ENCODE measurements at regions not wholly inside any gene's neighbourhood (a gene's known extent, or its start where the extent isn't known, plus 50 kb on each side); places are given as distances from the start of the nearest gene placed in this dataset.

GRCh38 chr14:62234849-62235248 is 472.6 kb downstream of the SNAPC1 start:
- Histone ChIP-seq H3K9me3 (ENCODE audit: control insufficient read depth in 2 of 2, insufficient read depth in 1 of 2, low read depth in 1 of 2, low read length in 1 of 2) (peaks cover 0 to 13% of the 10 kb centered on the region in 2 donors), H3K27me3 (ENCODE audit: control insufficient read depth in 3 of 3, insufficient read depth in 3 of 3, low read length in 3 of 3) (no peaks in the 10 kb centered on the region), H3K4me1 (ENCODE audit: control insufficient read depth in 3 of 3, insufficient read depth in 2 of 3, low read depth in 1 of 3, low read length in 2 of 3) (no peaks in the 10 kb centered on the region), H3K36me3 (ENCODE audit: control insufficient read depth in 3 of 3, insufficient read depth in 2 of 3, low read depth in 1 of 3, low read length in 3 of 3) (no peaks in the 10 kb centered on the region), H3K27ac (ENCODE audit: low read depth in 1 of 3, low read length in 2 of 3) (no peak overlapping the region), H3K4me3 (ENCODE audit: low read depth in 1 of 3, low read length in 3 of 3) (no peak overlapping the region)
- 57 to 67% (median 65%) methylated on average over 3 of the region's 3 CpGs for WGBS, 3 donors
- FAIRE-seq (no peak), DNase-seq (no peak)

- WGBS, 3 donors, result 77 to 92% (median 83%) methylated on average over 1 of the region's 1 CpG
Measured at GRCh38 chr14:62244221-62244620, 482.0 kb downstream of the SNAPC1 start.

GRCh38 chr14:62247266-62247665 is 485.0 kb downstream of the SNAPC1 start:
- H3K4me1 ChIP-seq (ENCODE audit: control insufficient read depth in 3 of 3, insufficient read depth in 2 of 3, low read depth in 1 of 3, low read length in 2 of 3), result no peaks in the 10 kb centered on the region
- no peak overlapping the region for H3K27ac ChIP-seq (ENCODE audit: low read depth in 1 of 3, low read length in 2 of 3)
- no peak overlapping the region for H3K4me3 ChIP-seq (ENCODE audit: low read depth in 1 of 3, low read length in 3 of 3)
- no peaks in the 10 kb centered on the region for H3K27me3 ChIP-seq (ENCODE audit: control insufficient read depth in 3 of 3, insufficient read depth in 3 of 3, low read length in 3 of 3)
- peaks cover 0 to 2% of the 10 kb centered on the region in 2 donors for H3K9me3 ChIP-seq (ENCODE audit: control insufficient read depth in 2 of 2, insufficient read depth in 1 of 2, low read depth in 1 of 2, low read length in 1 of 2)
- WGBS, 3 donors, result 60 to 84% (median 79%) methylated on average over 4 of the region's 4 CpGs
- FAIRE-seq, result no peak
- DNase-seq, result no peak
- H3K36me3 ChIP-seq (ENCODE audit: control insufficient read depth in 3 of 3, insufficient read depth in 2 of 3, low read depth in 1 of 3, low read length in 3 of 3), result no peaks in the 10 kb centered on the region

More at GRCh38 chr14:62244221-62244620, 482.0 kb downstream of the SNAPC1 start:
- no peak for FAIRE-seq
- Histone ChIP-seq H3K4me1 (ENCODE audit: control insufficient read depth in 3 of 3, insufficient read depth in 2 of 3, low read depth in 1 of 3, low read length in 2 of 3) (no peaks in the 10 kb centered on the region), H3K9me3 (ENCODE audit: control insufficient read depth in 2 of 2, insufficient read depth in 1 of 2, low read depth in 1 of 2, low read length in 1 of 2) (peaks cover 0 to 2% of the 10 kb centered on the region in 2 donors), H3K27ac (ENCODE audit: low read depth in 1 of 3, low read length in 2 of 3) (no peak overlapping the region), H3K4me3 (ENCODE audit: low read depth in 1 of 3, low read length in 3 of 3) (no peak overlapping the region), H3K27me3 (ENCODE audit: control insufficient read depth in 3 of 3, insufficient read depth in 3 of 3, low read length in 3 of 3) (no peaks in the 10 kb centered on the region), H3K36me3 (ENCODE audit: control insufficient read depth in 3 of 3, insufficient read depth in 2 of 3, low read depth in 1 of 3, low read length in 3 of 3) (no peaks in the 10 kb centered on the region)
- no peak for DNase-seq

- DNase-seq (peak in 1 of 2 donors; percentile 6), FAIRE-seq (no peak)
- Histone ChIP-seq H3K27me3 (ENCODE audit: control insufficient read depth in 3 of 3, insufficient read depth in 3 of 3, low read length in 3 of 3) (no peaks in the 10 kb centered on the region), H3K27ac (ENCODE audit: low read depth in 1 of 3, low read length in 2 of 3) (no peak overlapping the region), H3K4me3 (ENCODE audit: low read depth in 1 of 3, low read length in 3 of 3) (no peak overlapping the region), H3K9me3 (ENCODE audit: control insufficient read depth in 2 of 2, insufficient read depth in 1 of 2, low read depth in 1 of 2, low read length in 1 of 2) (no peaks in the 10 kb centered on the region), H3K4me1 (ENCODE audit: control insufficient read depth in 3 of 3, insufficient read depth in 2 of 3, low read depth in 1 of 3, low read length in 2 of 3) (no peaks in the 10 kb centered on the region), H3K36me3 (ENCODE audit: control insufficient read depth in 3 of 3, insufficient read depth in 2 of 3, low read depth in 1 of 3, low read length in 3 of 3) (no peaks in the 10 kb centered on the region)
- 13 to 40% (median 15%) methylated on average over 4 of the region's 4 CpGs for WGBS, 3 donors
Measured at GRCh38 chr14:62251237-62251636, 489.0 kb downstream of the SNAPC1 start.

- no peaks in the 10 kb centered on the region for H3K27me3 ChIP-seq (ENCODE audit: control insufficient read depth in 3 of 3, insufficient read depth in 3 of 3, low read length in 3 of 3)
- no peak overlapping the region for H3K27ac ChIP-seq (ENCODE audit: low read depth in 1 of 3, low read length in 2 of 3)
- DNase-seq, result no peak
- FAIRE-seq, result no peak
- H3K4me3 ChIP-seq (ENCODE audit: low read depth in 1 of 3, low read length in 3 of 3), result no peak overlapping the region
- 60 to 87% (median 81%) methylated on average over 1 of the region's 1 CpG for WGBS, 3 donors
- H3K9me3 ChIP-seq (ENCODE audit: control insufficient read depth in 2 of 2, insufficient read depth in 1 of 2, low read depth in 1 of 2, low read length in 1 of 2), result no peaks in the 10 kb centered on the region
- no peaks in the 10 kb centered on the region for H3K4me1 ChIP-seq (ENCODE audit: control insufficient read depth in 3 of 3, insufficient read depth in 2 of 3, low read depth in 1 of 3, low read length in 2 of 3)
- H3K36me3 ChIP-seq (ENCODE audit: control insufficient read depth in 3 of 3, insufficient read depth in 2 of 3, low read depth in 1 of 3, low read length in 3 of 3), result no peaks in the 10 kb centered on the region
Measured at GRCh38 chr14:62253171-62253570, 491.0 kb downstream of the SNAPC1 start.

- no peaks in the 10 kb centered on the region for H3K9me3 ChIP-seq (ENCODE audit: control insufficient read depth in 2 of 2, insufficient read depth in 1 of 2, low read depth in 1 of 2, low read length in 1 of 2)
- no peak for DNase-seq
- H3K27me3 ChIP-seq (ENCODE audit: control insufficient read depth in 3 of 3, insufficient read depth in 3 of 3, low read length in 3 of 3), result no peaks in the 10 kb centered on the region
- FAIRE-seq, result no peak
- no peak overlapping the region for H3K4me3 ChIP-seq (ENCODE audit: low read depth in 1 of 3, low read length in 3 of 3)
- H3K27ac ChIP-seq (ENCODE audit: low read depth in 1 of 3, low read length in 2 of 3), result no peak overlapping the region
- H3K36me3 ChIP-seq (ENCODE audit: control insufficient read depth in 3 of 3, insufficient read depth in 2 of 3, low read depth in 1 of 3, low read length in 3 of 3), result no peaks in the 10 kb centered on the region
- H3K4me1 ChIP-seq (ENCODE audit: control insufficient read depth in 3 of 3, insufficient read depth in 2 of 3, low read depth in 1 of 3, low read length in 2 of 3), result no peaks in the 10 kb centered on the region
- WGBS, 3 donors, result 73 to 87% (median 83%) methylated on average over 2 of the region's 2 CpGs
Measured at GRCh38 chr14:62253911-62254310, 491.7 kb downstream of the SNAPC1 start.

- Histone ChIP-seq H3K36me3 (ENCODE audit: control insufficient read depth in 3 of 3, insufficient read depth in 2 of 3, low read depth in 1 of 3, low read length in 3 of 3) (no peaks in the 10 kb centered on the region), H3K27ac (ENCODE audit: low read depth in 1 of 3, low read length in 2 of 3) (no peak overlapping the region), H3K4me1 (ENCODE audit: control insufficient read depth in 3 of 3, insufficient read depth in 2 of 3, low read depth in 1 of 3, low read length in 2 of 3) (no peaks in the 10 kb centered on the region), H3K4me3 (ENCODE audit: low read depth in 1 of 3, low read length in 3 of 3) (no peak overlapping the region), H3K9me3 (ENCODE audit: control insufficient read depth in 2 of 2, insufficient read depth in 1 of 2, low read depth in 1 of 2, low read length in 1 of 2) (no peaks in the 10 kb centered on the region), H3K27me3 (ENCODE audit: control insufficient read depth in 3 of 3, insufficient read depth in 3 of 3, low read length in 3 of 3) (no peaks in the 10 kb centered on the region)
- DNase-seq (no peak), FAIRE-seq (no peak)
- WGBS, 3 donors, result 79 to 89% (median 87%) methylated on average over 6 of the region's 6 CpGs
Measured at GRCh38 chr14:62269204-62269603, 507.0 kb downstream of the SNAPC1 start.

GRCh38 chr14:62270236-62270635 is 508.0 kb downstream of the SNAPC1 start:
- DNase-seq (no peak), FAIRE-seq (no peak)
- no peaks in the 10 kb centered on the region for H3K36me3 ChIP-seq (ENCODE audit: control insufficient read depth in 3 of 3, insufficient read depth in 2 of 3, low read depth in 1 of 3, low read length in 3 of 3)
- H3K9me3 ChIP-seq (ENCODE audit: control insufficient read depth in 2 of 2, insufficient read depth in 1 of 2, low read depth in 1 of 2, low read length in 1 of 2), result no peaks in the 10 kb centered on the region
- no peak overlapping the region for H3K4me3 ChIP-seq (ENCODE audit: low read depth in 1 of 3, low read length in 3 of 3)
- no peaks in the 10 kb centered on the region for H3K4me1 ChIP-seq (ENCODE audit: control insufficient read depth in 3 of 3, insufficient read depth in 2 of 3, low read depth in 1 of 3, low read length in 2 of 3)
- H3K27me3 ChIP-seq (ENCODE audit: control insufficient read depth in 3 of 3, insufficient read depth in 3 of 3, low read length in 3 of 3), result no peaks in the 10 kb centered on the region
- H3K27ac ChIP-seq (ENCODE audit: low read depth in 1 of 3, low read length in 2 of 3), result no peak overlapping the region
- WGBS, 3 donors, result 87 to 91% (median 90%) methylated on average over 1 of the region's 1 CpG

GRCh38 chr14:62280366-62280765 is 518.1 kb downstream of the SNAPC1 start:
- H3K4me1 ChIP-seq (ENCODE audit: control insufficient read depth in 3 of 3, insufficient read depth in 2 of 3, low read depth in 1 of 3, low read length in 2 of 3), result no peaks in the 10 kb centered on the region
- DNase-seq (no peak), FAIRE-seq (no peak)
- H3K9me3 ChIP-seq (ENCODE audit: control insufficient read depth in 2 of 2, insufficient read depth in 1 of 2, low read depth in 1 of 2, low read length in 1 of 2), result no peaks in the 10 kb centered on the region
- H3K27ac ChIP-seq (ENCODE audit: low read depth in 1 of 3, low read length in 2 of 3), result no peak overlapping the region
- no peaks in the 10 kb centered on the region for H3K27me3 ChIP-seq (ENCODE audit: control insufficient read depth in 3 of 3, insufficient read depth in 3 of 3, low read length in 3 of 3)
- no peaks in the 10 kb centered on the region for H3K36me3 ChIP-seq (ENCODE audit: control insufficient read depth in 3 of 3, insufficient read depth in 2 of 3, low read depth in 1 of 3, low read length in 3 of 3)
- no peak overlapping the region for H3K4me3 ChIP-seq (ENCODE audit: low read depth in 1 of 3, low read length in 3 of 3)

All from small intestine (tissue), 7 donors.